Hepatocyte (in vitro differentiated cells): ENCODE measurements at regions not wholly inside any gene's neighbourhood (a gene's known extent, or its start where the extent isn't known, plus 50 kb on each side); places are given as distances from the start of the nearest gene placed in this dataset.

Source experiments
- DNase-seq: peaks from one replicate; pipeline ENCODE4 v3.0.0-alpha.2; 2016; ENCODE audit warnings: low spot score
- H2AFZ ChIP-seq: fragments of 200-600 bp; sonication (generic); 2 replicates; pipeline ENCODE4 v1.6.0; 2016; ENCODE audit warnings: antibody characterized with exemption, mild to moderate bottlenecking
- H3K27ac ChIP-seq: fragments of 200-600 bp; sonication (generic); 2 replicates; pipeline ENCODE4 v1.5.1; 2016; ENCODE audit warnings: mild to moderate bottlenecking
- H3K27me3 ChIP-seq: fragments of 200-600 bp; sonication (generic); 2 replicates; pipeline ENCODE4 v1.6.1; 2016
- H3K36me3 ChIP-seq: fragments of 200-600 bp; sonication (generic); replicated peaks from 2 replicates; pipeline ENCODE4 v1.5.1; 2016; ENCODE audit warnings: low read depth; ENCODE audit not compliant: insufficient read depth
- H3K4me1 ChIP-seq: fragments of 200-600 bp; sonication (generic); 2 replicates; pipeline ENCODE4 v1.5.1; 2016; ENCODE audit warnings: mild to moderate bottlenecking, moderate library complexity; ENCODE audit not compliant: insufficient read depth
- H3K4me2 ChIP-seq: fragments of 200-600 bp; sonication (generic); 2 replicates; pipeline ENCODE4 v1.6.0; 2016
- H3K4me3 ChIP-seq: fragments of 200-600 bp; sonication (generic); 2 replicates; pipeline ENCODE4 v1.5.1; 2016; ENCODE audit warnings: mild to moderate bottlenecking
- H3K79me2 ChIP-seq: fragments of 200-600 bp; sonication (generic); 2 replicates; pipeline ENCODE4 v1.6.0; 2017; ENCODE audit warnings: mild to moderate bottlenecking
- H3K9me2 ChIP-seq: fragments of 200-600 bp; sonication (generic); replicated peaks from 2 replicates; pipeline ENCODE4 v1.6.0; 2017; ENCODE audit warnings: mild to moderate bottlenecking; ENCODE audit not compliant: insufficient read depth
- H3K9me3 ChIP-seq: fragments of 200-600 bp; sonication (generic); 2 replicates; pipeline ENCODE4 v1.5.1; 2016; ENCODE audit warnings: low read depth, mild to moderate bottlenecking
- H4K20me1 ChIP-seq: fragments of 200-600 bp; sonication (generic); 2 replicates; pipeline ENCODE4 v1.6.0; 2016; ENCODE audit warnings: mild to moderate bottlenecking; ENCODE audit not compliant: insufficient read depth, poor library complexity, severe bottlenecking
- EZH2 ChIP-seq: fragments of 200-600 bp; sonication (generic); IDR thresholded peaks from 2 replicates; pipeline ENCODE4 v1.6.1; 2016; ENCODE audit warnings: antibody characterized with exemption, mild to moderate bottlenecking, borderline replicate concordance
- EZH2phosphoT487 ChIP-seq: fragments of 200-600 bp; sonication (generic); IDR thresholded peaks from one replicate; pipeline ENCODE4 v1.6.1; 2018; ENCODE audit warnings: antibody characterized with exemption, mild to moderate bottlenecking, low read depth, moderate library complexity; ENCODE audit not compliant: unreplicated experiment, severe bottlenecking
- WGBS: methylation state at CpG from one replicate; pipeline ENCODE4 v1.1.6; 2016; ENCODE audit warnings: low lambda C conversion rate; ENCODE audit errors: missing lambda C conversion rate; 5-methylcytosine and 5-hydroxymethylcytosine counted together
- TF ChIP-seq, protein P1 (sequence below): fragments of 200-600 bp; sonication (generic); IDR thresholded peaks from 2 replicates; pipeline ENCODE4 v1.5.1; 2016; ENCODE audit warnings: antibody characterized with exemption, mild to moderate bottlenecking; ENCODE audit not compliant: poor library complexity

DNA sequence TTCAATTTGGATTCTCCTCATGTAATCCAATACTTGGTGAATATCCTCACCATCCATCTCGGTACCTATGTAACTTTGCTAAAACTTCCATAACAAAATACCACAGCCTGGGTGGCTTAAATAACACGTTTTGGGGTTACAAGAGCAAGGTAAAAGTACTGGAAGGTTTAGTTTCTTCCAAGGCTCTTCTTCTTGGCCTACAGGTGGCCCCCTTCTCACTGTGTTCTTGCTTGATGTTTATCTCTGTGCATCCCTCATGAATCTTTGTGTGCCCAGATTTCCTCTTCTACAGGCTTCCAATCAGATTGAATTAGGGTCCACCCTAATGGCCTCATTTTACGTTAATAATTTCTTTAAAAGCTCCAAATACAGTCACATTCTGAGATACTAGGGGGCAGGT, 163.3 kb upstream of the HCRTR2 start:
- Histone ChIP-seq H3K4me2 (no peak overlapping the region), H3K9me2 (no peaks in the 10 kb centered on the region), H3K4me1 (no peaks in the 10 kb centered on the region), H3K4me3 (no peak overlapping the region), H3K27ac (no peak overlapping the region), H3K9me3 (no peaks in the 10 kb centered on the region), H3K27me3 (no peaks in the 10 kb centered on the region), H3K79me2 (no peaks in the 10 kb centered on the region), H2AFZ (no peak overlapping the region), H4K20me1 (no peaks in the 10 kb centered on the region), H3K36me3 (no peaks in the 10 kb centered on the region)
- 68% methylated on average over 3 of the region's 3 CpGs for WGBS
- DNase-seq: no peak
- TF ChIP-seq EZH2: no peak
- TF ChIP-seq, protein P1, sequence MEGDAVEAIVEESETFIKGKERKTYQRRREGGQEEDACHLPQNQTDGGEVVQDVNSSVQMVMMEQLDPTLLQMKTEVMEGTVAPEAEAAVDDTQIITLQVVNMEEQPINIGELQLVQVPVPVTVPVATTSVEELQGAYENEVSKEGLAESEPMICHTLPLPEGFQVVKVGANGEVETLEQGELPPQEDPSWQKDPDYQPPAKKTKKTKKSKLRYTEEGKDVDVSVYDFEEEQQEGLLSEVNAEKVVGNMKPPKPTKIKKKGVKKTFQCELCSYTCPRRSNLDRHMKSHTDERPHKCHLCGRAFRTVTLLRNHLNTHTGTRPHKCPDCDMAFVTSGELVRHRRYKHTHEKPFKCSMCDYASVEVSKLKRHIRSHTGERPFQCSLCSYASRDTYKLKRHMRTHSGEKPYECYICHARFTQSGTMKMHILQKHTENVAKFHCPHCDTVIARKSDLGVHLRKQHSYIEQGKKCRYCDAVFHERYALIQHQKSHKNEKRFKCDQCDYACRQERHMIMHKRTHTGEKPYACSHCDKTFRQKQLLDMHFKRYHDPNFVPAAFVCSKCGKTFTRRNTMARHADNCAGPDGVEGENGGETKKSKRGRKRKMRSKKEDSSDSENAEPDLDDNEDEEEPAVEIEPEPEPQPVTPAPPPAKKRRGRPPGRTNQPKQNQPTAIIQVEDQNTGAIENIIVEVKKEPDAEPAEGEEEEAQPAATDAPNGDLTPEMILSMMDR: no peak
- no peak for TF ChIP-seq EZH2phosphoT487

DNA sequence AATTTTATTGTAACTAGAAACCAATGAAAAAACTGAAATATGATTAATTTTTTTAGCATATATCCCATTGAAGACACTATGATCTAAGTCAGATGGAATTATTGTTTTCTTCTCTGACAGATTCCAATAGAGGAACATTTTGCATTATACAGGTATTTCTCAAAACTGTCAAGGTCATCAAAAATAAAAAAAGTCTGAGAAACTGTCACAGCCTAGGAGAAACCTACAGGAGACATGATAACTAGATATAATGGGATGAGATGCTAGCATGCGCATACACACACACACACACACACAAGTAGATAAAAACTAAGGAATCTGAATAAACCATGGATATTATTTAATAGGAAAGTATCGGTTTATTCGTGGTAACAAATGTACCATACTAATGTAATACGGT, 161.9 kb upstream of the HCRTR2 start:
- H3K4me3 ChIP-seq: no peak overlapping the region
- no peaks in the 10 kb centered on the region for H4K20me1 ChIP-seq
- H3K79me2 ChIP-seq: no peaks in the 10 kb centered on the region
- H3K27ac ChIP-seq: no peak overlapping the region
- peaks cover 1% of the 10 kb centered on the region for H3K4me1 ChIP-seq
- no peak overlapping the region for H3K4me2 ChIP-seq
- H2AFZ ChIP-seq: no peak overlapping the region
- 98% methylated on average over 4 of the region's 4 CpGs for WGBS
- no peaks in the 10 kb centered on the region for H3K36me3 ChIP-seq
- H3K9me2 ChIP-seq: no peaks in the 10 kb centered on the region
- TF ChIP-seq EZH2phosphoT487: no peak
- TF ChIP-seq, protein P1: no peak
- TF ChIP-seq EZH2: no peak
- no peak for DNase-seq
- no peaks in the 10 kb centered on the region for H3K9me3 ChIP-seq
- H3K27me3 ChIP-seq: no peaks in the 10 kb centered on the region

DNA sequence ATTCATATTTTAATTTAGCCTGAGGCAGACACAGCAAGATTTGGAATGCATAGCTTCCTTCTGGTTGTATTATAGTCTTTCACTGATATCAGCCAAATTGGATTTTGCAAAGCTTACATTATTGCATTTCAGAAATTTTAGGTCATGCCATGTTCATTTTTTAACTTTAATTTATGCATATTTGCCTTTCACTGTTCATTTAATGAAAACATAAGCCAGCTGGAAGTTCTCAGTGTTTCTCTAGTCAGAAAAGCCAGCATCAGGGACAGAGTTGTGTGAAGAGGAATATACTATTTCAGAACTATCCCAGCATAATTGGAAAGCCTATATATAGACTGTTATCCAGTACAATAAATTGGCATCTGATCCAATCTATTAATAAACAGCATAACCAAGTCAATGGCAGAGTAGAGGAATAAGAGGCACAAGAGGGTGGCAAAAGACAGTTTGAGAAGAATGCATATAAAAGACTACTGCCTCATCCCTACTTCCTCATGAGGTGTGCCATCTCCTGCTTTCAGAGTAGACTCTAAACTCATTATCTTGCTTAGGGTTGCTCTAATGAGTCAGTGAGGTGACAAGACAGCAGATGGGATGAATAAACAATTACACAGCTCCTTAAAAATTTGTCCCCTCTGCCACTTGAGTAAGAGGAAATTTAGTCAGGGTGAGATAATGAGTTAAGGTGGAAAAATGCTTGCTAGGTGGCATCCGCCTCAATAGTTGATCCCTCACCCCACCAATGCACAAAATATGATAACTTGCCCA, 159.8 kb upstream of the HCRTR2 start:
- no peak for DNase-seq
- Histone ChIP-seq H3K4me1 (peaks cover 9% of the 10 kb centered on the region), H3K79me2 (no peaks in the 10 kb centered on the region), H3K27me3 (no peaks in the 10 kb centered on the region), H3K36me3 (no peaks in the 10 kb centered on the region), H2AFZ (no peak overlapping the region), H3K4me3 (no peak overlapping the region), H4K20me1 (no peaks in the 10 kb centered on the region), H3K9me2 (no peaks in the 10 kb centered on the region), H3K4me2 (no peak overlapping the region), H3K9me3 (no peaks in the 10 kb centered on the region), H3K27ac (no peak overlapping the region)
- WGBS: 88% methylated on average over 1 of the region's 1 CpG
- TF ChIP-seq EZH2 (no peak), EZH2phosphoT487 (no peak)
- TF ChIP-seq, protein P1: no peak
